ENCODE measurements at regions not wholly inside any gene's neighbourhood (a gene's known extent, or its start where the extent isn't known, plus 50 kb on each side); places are given as distances from the start of the nearest gene placed in this dataset.

DNA sequence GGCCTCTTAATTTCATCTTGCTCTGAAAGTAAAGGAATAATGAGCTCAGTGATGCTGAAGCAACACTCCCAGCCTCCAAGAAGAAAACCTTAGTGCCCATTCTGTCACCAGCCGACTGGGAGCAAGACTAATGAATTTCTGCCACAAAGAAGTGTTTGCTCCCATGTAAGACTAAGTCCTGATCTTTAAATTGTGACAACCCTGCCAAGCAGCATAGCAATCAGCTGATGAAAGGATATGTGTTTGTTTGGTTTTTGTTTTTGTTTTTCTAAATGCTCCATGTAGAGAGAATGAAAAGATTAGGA, 113.7 kb upstream of the PALMD start:
- Histone ChIP-seq H3K9me3 (ENCODE audit: control insufficient read depth in 4 of 4, low read length in 3 of 4) (no peaks in the 10 kb centered on the region), H3K36me3 (ENCODE audit: control insufficient read depth in 4 of 4, insufficient read depth in 3 of 4, low read depth in 1 of 4, low read length in 3 of 4) (no peaks in the 10 kb centered on the region)
- WGBS, result 88% methylated on average over 1 of the region's 1 CpG

DNA sequence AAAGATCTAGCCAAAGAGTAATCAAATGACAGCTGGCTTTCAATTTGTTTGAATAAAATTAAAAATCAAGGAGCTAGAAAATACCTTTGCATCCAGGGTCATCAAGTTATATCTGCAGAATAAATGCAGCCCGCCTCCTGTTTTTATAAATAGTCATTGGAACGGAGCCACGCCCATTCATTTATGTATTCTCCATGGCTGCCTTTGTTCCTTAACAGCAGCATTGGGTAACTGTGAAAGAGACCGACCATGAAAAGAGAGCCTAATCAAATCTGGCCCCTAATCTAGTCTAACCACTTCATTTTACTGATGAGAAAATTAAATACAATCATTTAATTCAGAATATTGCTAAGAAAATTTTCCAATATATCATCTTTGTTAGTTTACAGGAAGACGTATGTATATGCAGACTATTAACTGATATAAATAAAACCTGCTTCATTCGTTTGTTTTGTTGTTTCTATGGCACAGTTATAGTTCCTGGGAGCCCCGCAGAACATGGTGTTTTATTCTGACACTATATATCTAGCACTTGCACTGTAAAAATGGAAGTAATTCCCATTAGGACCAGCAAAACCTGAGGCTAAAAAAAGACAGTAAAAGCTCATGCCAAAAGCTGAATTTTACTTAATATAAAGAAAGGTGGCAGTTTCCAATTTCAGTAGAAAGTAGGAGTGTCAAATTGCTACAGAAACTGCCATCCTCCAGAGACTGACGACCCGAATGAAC, 111.8 kb upstream of the PALMD start:
- Histone ChIP-seq H3K9ac (ENCODE audit: low read depth in 1 of 2, low read length in 2 of 2) (no peak overlapping the region), H3K36me3 (ENCODE audit: control insufficient read depth in 4 of 4, insufficient read depth in 3 of 4, low read depth in 1 of 4, low read length in 3 of 4) (no peaks in the 10 kb centered on the region), H3K4me3 (ENCODE audit: low read depth in 1 of 3, low read length in 3 of 3) (no peak overlapping the region), H3K27me3 (ENCODE audit: control insufficient read depth in 4 of 4, insufficient read depth in 4 of 4, low read length in 3 of 4) (no peaks in the 10 kb centered on the region), H3K27ac (ENCODE audit: low read depth in 1 of 2, low read length in 2 of 2) (no peak overlapping the region), H3K9me3 (ENCODE audit: control insufficient read depth in 4 of 4, low read length in 3 of 4) (no peaks in the 10 kb centered on the region), H3K4me1 (ENCODE audit: control insufficient read depth in 4 of 4, insufficient read depth in 4 of 4, low read length in 3 of 4) (peaks cover 0 to 9% (median 4%) of the 10 kb centered on the region in 4 donors)
- TF ChIP-seq EGR1 (IDR thresholded peaks at IDR 0.05; ENCODE audit: low read depth in 2 of 2) (no peak), NR2F2 (IDR thresholded peaks at IDR 0.05) (no peak), FOXA2 (IDR thresholded peaks at IDR 0.05) (no peak), RAD21 (IDR thresholded peaks at IDR 0.05) (no peak), YY1 (IDR thresholded peaks at IDR 0.05) (no peak), RXRA (IDR thresholded peaks at IDR 0.05) (no peak), JUND (IDR thresholded peaks at IDR 0.05) (no peak), SP1 (IDR thresholded peaks at IDR 0.05) (no peak)
- TF ChIP-seq, protein P1, sequence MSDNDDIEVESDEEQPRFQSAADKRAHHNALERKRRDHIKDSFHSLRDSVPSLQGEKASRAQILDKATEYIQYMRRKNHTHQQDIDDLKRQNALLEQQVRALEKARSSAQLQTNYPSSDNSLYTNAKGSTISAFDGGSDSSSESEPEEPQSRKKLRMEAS (IDR thresholded peaks at IDR 0.05), result no peak
- TF ChIP-seq, protein P2, sequence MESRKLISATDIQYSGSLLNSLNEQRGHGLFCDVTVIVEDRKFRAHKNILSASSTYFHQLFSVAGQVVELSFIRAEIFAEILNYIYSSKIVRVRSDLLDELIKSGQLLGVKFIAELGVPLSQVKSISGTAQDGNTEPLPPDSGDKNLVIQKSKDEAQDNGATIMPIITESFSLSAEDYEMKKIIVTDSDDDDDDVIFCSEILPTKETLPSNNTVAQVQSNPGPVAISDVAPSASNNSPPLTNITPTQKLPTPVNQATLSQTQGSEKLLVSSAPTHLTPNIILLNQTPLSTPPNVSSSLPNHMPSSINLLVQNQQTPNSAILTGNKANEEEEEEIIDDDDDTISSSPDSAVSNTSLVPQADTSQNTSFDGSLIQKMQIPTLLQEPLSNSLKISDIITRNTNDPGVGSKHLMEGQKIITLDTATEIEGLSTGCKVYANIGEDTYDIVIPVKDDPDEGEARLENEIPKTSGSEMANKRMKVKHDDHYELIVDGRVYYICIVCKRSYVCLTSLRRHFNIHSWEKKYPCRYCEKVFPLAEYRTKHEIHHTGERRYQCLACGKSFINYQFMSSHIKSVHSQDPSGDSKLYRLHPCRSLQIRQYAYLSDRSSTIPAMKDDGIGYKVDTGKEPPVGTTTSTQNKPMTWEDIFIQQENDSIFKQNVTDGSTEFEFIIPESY (IDR thresholded peaks at IDR 0.05), result no peak
- TF ChIP-seq, protein P3, sequence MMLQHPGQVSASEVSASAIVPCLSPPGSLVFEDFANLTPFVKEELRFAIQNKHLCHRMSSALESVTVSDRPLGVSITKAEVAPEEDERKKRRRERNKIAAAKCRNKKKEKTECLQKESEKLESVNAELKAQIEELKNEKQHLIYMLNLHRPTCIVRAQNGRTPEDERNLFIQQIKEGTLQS (IDR thresholded peaks at IDR 0.05), result no peak
- 84% methylated on average over 9 of the region's 9 CpGs for WGBS
- no peak for DNase-seq (ENCODE audit: low spot score)

More for the DNA sequence above, 113.7 kb upstream of the PALMD start:
- Histone ChIP-seq H3K9ac (ENCODE audit: low read depth in 1 of 2, low read length in 2 of 2) (no peak overlapping the region), H3K4me3 (ENCODE audit: low read depth in 1 of 3, low read length in 3 of 3) (no peak overlapping the region), H3K27ac (ENCODE audit: low read depth in 1 of 2, low read length in 2 of 2) (no peak overlapping the region), H3K27me3 (ENCODE audit: control insufficient read depth in 4 of 4, insufficient read depth in 4 of 4, low read length in 3 of 4) (no peaks in the 10 kb centered on the region), H3K4me1 (ENCODE audit: control insufficient read depth in 4 of 4, insufficient read depth in 4 of 4, low read length in 3 of 4) (peaks cover 0 to 6% (median 1%) of the 10 kb centered on the region in 4 donors)
- DNase-seq (ENCODE audit: low spot score), result no peak
- TF ChIP-seq, protein P4, sequence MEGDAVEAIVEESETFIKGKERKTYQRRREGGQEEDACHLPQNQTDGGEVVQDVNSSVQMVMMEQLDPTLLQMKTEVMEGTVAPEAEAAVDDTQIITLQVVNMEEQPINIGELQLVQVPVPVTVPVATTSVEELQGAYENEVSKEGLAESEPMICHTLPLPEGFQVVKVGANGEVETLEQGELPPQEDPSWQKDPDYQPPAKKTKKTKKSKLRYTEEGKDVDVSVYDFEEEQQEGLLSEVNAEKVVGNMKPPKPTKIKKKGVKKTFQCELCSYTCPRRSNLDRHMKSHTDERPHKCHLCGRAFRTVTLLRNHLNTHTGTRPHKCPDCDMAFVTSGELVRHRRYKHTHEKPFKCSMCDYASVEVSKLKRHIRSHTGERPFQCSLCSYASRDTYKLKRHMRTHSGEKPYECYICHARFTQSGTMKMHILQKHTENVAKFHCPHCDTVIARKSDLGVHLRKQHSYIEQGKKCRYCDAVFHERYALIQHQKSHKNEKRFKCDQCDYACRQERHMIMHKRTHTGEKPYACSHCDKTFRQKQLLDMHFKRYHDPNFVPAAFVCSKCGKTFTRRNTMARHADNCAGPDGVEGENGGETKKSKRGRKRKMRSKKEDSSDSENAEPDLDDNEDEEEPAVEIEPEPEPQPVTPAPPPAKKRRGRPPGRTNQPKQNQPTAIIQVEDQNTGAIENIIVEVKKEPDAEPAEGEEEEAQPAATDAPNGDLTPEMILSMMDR (IDR thresholded peaks at IDR 0.05; ENCODE audit: low read depth, low read length, missing input control), result no peak
- TF ChIP-seq EGR1 (IDR thresholded peaks at IDR 0.05; ENCODE audit: low read depth in 2 of 2), result no peak
- TF ChIP-seq, protein P1 (IDR thresholded peaks at IDR 0.05), result no peak
- no peak for TF ChIP-seq NR2F2 (IDR thresholded peaks at IDR 0.05)
- TF ChIP-seq FOXA1 (IDR thresholded peaks at IDR 0.05), result no peak
- TF ChIP-seq GABPA (IDR thresholded peaks at IDR 0.05 in 1 of 2, conservative IDR thresholded peaks at IDR 0.05 in 1 of 2), result no peak
- TF ChIP-seq YY1 (IDR thresholded peaks at IDR 0.05), result no peak
- no peak for TF ChIP-seq SP1 (IDR thresholded peaks at IDR 0.05)
- no peak for TF ChIP-seq RXRA (IDR thresholded peaks at IDR 0.05)
- TF ChIP-seq, protein P3 (IDR thresholded peaks at IDR 0.05), result no peak
- TF ChIP-seq, protein P5, sequence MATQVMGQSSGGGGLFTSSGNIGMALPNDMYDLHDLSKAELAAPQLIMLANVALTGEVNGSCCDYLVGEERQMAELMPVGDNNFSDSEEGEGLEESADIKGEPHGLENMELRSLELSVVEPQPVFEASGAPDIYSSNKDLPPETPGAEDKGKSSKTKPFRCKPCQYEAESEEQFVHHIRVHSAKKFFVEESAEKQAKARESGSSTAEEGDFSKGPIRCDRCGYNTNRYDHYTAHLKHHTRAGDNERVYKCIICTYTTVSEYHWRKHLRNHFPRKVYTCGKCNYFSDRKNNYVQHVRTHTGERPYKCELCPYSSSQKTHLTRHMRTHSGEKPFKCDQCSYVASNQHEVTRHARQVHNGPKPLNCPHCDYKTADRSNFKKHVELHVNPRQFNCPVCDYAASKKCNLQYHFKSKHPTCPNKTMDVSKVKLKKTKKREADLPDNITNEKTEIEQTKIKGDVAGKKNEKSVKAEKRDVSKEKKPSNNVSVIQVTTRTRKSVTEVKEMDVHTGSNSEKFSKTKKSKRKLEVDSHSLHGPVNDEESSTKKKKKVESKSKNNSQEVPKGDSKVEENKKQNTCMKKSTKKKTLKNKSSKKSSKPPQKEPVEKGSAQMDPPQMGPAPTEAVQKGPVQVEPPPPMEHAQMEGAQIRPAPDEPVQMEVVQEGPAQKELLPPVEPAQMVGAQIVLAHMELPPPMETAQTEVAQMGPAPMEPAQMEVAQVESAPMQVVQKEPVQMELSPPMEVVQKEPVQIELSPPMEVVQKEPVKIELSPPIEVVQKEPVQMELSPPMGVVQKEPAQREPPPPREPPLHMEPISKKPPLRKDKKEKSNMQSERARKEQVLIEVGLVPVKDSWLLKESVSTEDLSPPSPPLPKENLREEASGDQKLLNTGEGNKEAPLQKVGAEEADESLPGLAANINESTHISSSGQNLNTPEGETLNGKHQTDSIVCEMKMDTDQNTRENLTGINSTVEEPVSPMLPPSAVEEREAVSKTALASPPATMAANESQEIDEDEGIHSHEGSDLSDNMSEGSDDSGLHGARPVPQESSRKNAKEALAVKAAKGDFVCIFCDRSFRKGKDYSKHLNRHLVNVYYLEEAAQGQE (IDR thresholded peaks at IDR 0.05), result no peak
- TF ChIP-seq JUND (IDR thresholded peaks at IDR 0.05), result no peak
- TF ChIP-seq FOXA2 (IDR thresholded peaks at IDR 0.05), result no peak
- TF ChIP-seq TAF1 (conservative IDR thresholded peaks at IDR 0.05), result no peak
- TF ChIP-seq HNF4A (conservative IDR thresholded peaks at IDR 0.05), result no peak
